ENCODE measurements at regions not wholly inside any gene's neighbourhood (a gene's known extent, or its start where the extent isn't known, plus 50 kb on each side); places are given as distances from the start of the nearest gene placed in this dataset.
"Not testable (repeated sequence)": the region's sequence is repeated elsewhere in the genome, so short reads cannot be mapped to it uniquely, and the experiment has no call there.

DNA sequence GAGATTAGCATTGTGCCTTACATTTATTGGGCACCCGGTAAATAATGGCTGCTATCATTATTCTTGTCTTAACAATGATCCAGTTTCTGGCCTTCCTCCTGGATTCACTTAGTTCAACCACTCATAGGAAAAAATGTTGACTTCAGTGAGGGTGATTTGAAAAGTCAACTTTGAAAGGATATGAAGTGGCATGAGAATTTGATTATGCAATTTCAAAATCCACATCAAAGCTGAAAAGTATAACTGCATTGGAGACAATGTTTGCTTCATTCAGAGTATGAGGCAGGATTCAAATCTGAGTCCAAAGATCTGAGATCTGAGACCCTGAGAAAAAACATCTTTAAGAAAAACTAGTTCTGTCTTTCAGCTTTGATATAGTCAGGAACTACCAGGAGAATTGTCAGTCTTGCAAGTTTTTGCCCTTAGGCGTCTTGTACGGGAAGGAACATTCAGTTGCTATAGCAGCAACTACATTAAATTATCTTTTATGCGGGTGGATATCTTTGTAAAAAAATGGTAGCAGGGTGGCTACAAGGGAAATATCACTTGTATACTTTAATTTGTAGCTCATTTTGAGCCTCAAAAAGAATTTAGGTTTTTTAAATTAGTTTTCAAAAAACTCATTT is 587.5 kb upstream of the LCORL start:
- no peak overlapping the region for H3K4me3 Mint-ChIP-seq
- no peak for DNase-seq (ENCODE audit: low read depth, low spot score)
- peaks cover 6% of the 10 kb centered on the region for H3K4me1 Mint-ChIP-seq
- TF ChIP-seq CTCF (conservative IDR thresholded peaks at IDR 0.05) = no peak
- H3K9me3 Mint-ChIP-seq = no peaks in the 10 kb centered on the region
- H3K27ac Mint-ChIP-seq (ENCODE audit: unreplicated experiment) = no peak overlapping the region
- H3K36me3 Mint-ChIP-seq (ENCODE audit: low read depth) = no peaks in the 10 kb centered on the region
- H3K27me3 Mint-ChIP-seq (ENCODE audit: low read depth) = peaks cover 3% of the 10 kb centered on the region

- not testable (repeated sequence) for H3K9me3 Mint-ChIP-seq; H3K27ac Mint-ChIP-seq (ENCODE audit: unreplicated experiment); H3K4me1 Mint-ChIP-seq; DNase-seq (ENCODE audit: low read depth, low spot score); H3K36me3 Mint-ChIP-seq (ENCODE audit: low read depth); H3K27me3 Mint-ChIP-seq (ENCODE audit: low read depth); H3K4me3 Mint-ChIP-seq
Measured at GRCh38 chr4:18602610-18603009, 581.1 kb upstream of the LCORL start.

GRCh38 chr4:18593297-18594002 is 571.9 kb upstream of the LCORL start:
- Mint-ChIP-seq H3K36me3 (ENCODE audit: low read depth) (no peaks in the 10 kb centered on the region), H3K9me3 (peaks cover 4% of the 10 kb centered on the region), H3K4me3 (no peak overlapping the region), H3K27me3 (ENCODE audit: low read depth) (peaks cover 14% of the 10 kb centered on the region), H3K27ac (ENCODE audit: unreplicated experiment) (no peak overlapping the region), H3K4me1 (peaks cover 9% of the 10 kb centered on the region)
- DNase-seq (ENCODE audit: low read depth, low spot score) = peak; percentile 50
- TF ChIP-seq CTCF (conservative IDR thresholded peaks at IDR 0.05) = peak; percentile 89

DNA sequence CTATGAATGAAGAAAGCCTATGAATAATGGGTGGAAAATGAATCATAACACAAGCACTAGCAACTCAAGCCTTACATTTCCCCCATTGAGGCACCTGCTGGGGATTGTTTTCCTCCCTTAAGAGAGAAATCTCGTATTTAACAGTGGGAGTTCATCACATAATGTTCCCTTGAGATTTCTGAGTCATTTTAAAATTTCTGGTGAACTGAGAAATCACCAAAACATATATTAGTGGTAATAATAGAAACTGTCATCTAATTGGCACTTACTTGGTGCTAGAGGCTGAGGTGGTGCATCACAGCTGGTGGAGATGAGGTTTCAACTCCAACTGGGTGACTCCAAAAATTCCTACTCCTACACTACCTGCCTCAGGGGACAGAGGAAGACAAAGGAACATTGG is 561.3 kb upstream of the LCORL start:
- Mint-ChIP-seq H3K27ac (ENCODE audit: unreplicated experiment) (no peak overlapping the region), H3K4me1 (no peaks in the 10 kb centered on the region), H3K9me3 (no peaks in the 10 kb centered on the region), H3K4me3 (no peak overlapping the region), H3K27me3 (ENCODE audit: low read depth) (peaks cover 8% of the 10 kb centered on the region), H3K36me3 (ENCODE audit: low read depth) (no peaks in the 10 kb centered on the region)
- no peak for DNase-seq (ENCODE audit: low read depth, low spot score)
- TF ChIP-seq CTCF (conservative IDR thresholded peaks at IDR 0.05) = no peak

GRCh38 chr4:18578307-18578706 is 556.8 kb upstream of the LCORL start:
- no peak for TF ChIP-seq CTCF (conservative IDR thresholded peaks at IDR 0.05)
- DNase-seq (ENCODE audit: low read depth, low spot score) = no peak
- Mint-ChIP-seq H3K27me3 (ENCODE audit: low read depth) (no peaks in the 10 kb centered on the region), H3K9me3 (no peaks in the 10 kb centered on the region), H3K36me3 (ENCODE audit: low read depth) (no peaks in the 10 kb centered on the region), H3K4me1 (no peaks in the 10 kb centered on the region), H3K27ac (ENCODE audit: unreplicated experiment) (no peak overlapping the region), H3K4me3 (no peak overlapping the region)

GRCh38 chr4:18572481-18572880 is 550.9 kb upstream of the LCORL start:
- no peak for DNase-seq (ENCODE audit: low read depth, low spot score)
- H3K4me3 Mint-ChIP-seq = no peak overlapping the region
- H3K36me3 Mint-ChIP-seq (ENCODE audit: low read depth) = no peaks in the 10 kb centered on the region
- H3K27ac Mint-ChIP-seq (ENCODE audit: unreplicated experiment) = no peak overlapping the region
- H3K4me1 Mint-ChIP-seq = no peaks in the 10 kb centered on the region
- TF ChIP-seq CTCF (conservative IDR thresholded peaks at IDR 0.05) = no peak
- H3K9me3 Mint-ChIP-seq = no peaks in the 10 kb centered on the region
- H3K27me3 Mint-ChIP-seq (ENCODE audit: low read depth) = no peaks in the 10 kb centered on the region
